Prostate gland (tissue), 2 donors: ENCODE measurements at regions not wholly inside any gene's neighbourhood (a gene's known extent, or its start where the extent isn't known, plus 50 kb on each side); places are given as distances from the start of the nearest gene placed in this dataset.

ENCODE experiments used
- CTCF ChIP-seq, 4 experiments: fragments of 200-600 bp in 2 of 4; fragments of 450-650 bp in 2 of 4; sonication (generic) in 2 of 4; IDR thresholded peaks; 1 replicate in 3 of 4; 2 replicates in 1 of 4; pipeline ENCODE4 v1.5.1; 2016 to 2019; ENCODE audit warnings: antibody characterized with exemption in 4 of 4, mild to moderate bottlenecking in 2 of 4, moderate library complexity in 2 of 4
- POLR2AphosphoS5 ChIP-seq: sonication (generic); formaldehyde crosslinking; IDR thresholded peaks from one replicate; pipeline ENCODE4 v1.6.1; 2017; ENCODE audit warnings: antibody characterized with exemption

DNA sequence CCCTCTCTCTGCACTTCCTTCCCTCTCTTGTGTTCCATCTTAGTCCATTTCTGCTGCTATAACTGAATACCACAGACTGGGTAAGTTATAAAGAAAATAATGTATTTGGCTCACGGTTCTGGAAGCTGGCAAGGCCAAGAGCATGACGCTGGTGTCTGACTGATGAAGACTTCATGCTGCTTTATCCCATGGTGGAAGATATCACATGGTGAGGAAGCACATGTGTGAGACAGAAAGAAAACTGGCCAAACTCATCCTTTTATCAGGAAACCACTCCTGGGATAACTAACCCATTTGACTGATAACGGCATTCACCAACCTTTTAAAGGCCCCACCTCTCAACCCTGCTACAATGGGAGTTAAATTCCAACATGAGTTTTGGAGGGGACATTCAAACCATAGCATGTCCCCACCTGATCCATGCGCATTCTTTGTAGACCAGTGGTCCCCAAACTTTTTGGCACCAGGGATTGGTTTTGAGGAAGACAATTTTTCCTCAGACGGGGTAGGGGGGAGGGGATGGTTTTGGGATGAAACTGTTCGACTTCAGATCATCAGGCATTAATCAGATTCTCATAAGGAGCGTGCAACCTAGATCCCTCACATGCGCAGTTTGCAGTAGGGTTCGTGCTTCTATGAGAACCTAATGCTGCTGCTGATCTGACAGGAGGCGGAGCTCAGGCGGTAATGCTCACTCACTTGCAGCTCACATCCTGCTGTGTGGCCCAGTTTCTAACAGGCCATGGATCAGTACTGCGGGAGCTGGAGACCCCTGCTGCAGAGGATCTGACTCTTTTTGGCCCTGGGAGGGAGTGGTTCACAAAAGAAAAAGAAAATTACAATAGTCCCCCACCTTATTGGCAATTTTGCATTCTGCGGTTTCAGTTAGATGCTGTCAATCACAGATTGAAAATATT lies 61.6 kb upstream of the SMOX start:
- TF ChIP-seq CTCF (IDR thresholded peaks at IDR 0.05) (no peak), POLR2AphosphoS5 (no peak)
